K562 (cell line): ENCODE measurements at regions not wholly inside any gene's neighbourhood (a gene's known extent, or its start where the extent isn't known, plus 50 kb on each side); places are given as distances from the start of the nearest gene placed in this dataset.

Source experiments
- ATAC-seq: fragments of 200-7000 bp; cut with Tn5 transposase; 3 replicates; pipeline ENCODE4 v1.9.1; 2020; ENCODE audit warnings: moderate library complexity
- BruUV-seq: library from RNA; stranded (reverse); fragments of 400-500 nt; replicated peaks from 2 replicates; lab custom pipeline; 2021; lab: Mats Ljungman, UMichigan
- CTCF ChIA-PET: fragments of 300-600 bp; formaldehyde crosslinking; extraction: SDS; loops from one replicate; lab custom pipeline; 2021; ENCODE audit warnings: low intra/inter-chr PET ratio; lab: Yijun Ruan, JAX
- POLR2A ChIA-PET: fragments of 300-600, 350-650 bp; sonication (Branson Sonifier 250); formaldehyde crosslinking; extraction: SDS; loops from one replicate; lab custom pipeline; 2021; ENCODE audit warnings: antibody characterized with exemption, inconsistent platforms; lab: Yijun Ruan, JAX
- DNase-seq, 4 experiments: peaks; one replicate each; pipeline versions ENCODE4 v3.0.0 to v3.0.0-alpha.2; 2011 to 2018; ENCODE audit warnings: low spot score in 3 of 4, mixed read lengths in 3 of 4; ENCODE audit errors: extremely low read depth in 1 of 4
- FAIRE-seq: peaks from 2 replicates; lab custom pipeline; 2011; peaks lifted over from hg19 to GRCh38; lab: Jason Lieb, UNC
- H2AFZ ChIP-seq: 2 replicates; pipeline ENCODE4 v1.6.0; 2011; ENCODE audit warnings: low read depth, low read length, control low read depth, inconsistent platforms
- H3K27ac ChIP-seq: fragments of 200-600 bp; 3 replicates; pipeline ENCODE4 v1.8.0; 2011; ENCODE audit warnings: low read depth, mild to moderate bottlenecking, control low read depth, inconsistent platforms, low read length, moderate library complexity, mixed read lengths; ENCODE audit errors: extremely low read depth
- H3K27me3 ChIP-seq, 2 experiments: fragments of 300-600 bp in 1 of 2; 2 replicates in 1 of 2; 3 replicates in 1 of 2; pipeline versions ENCODE4 v1.6.0 to v1.8.0; 2011; ENCODE audit warnings: inconsistent platforms in 2 of 2, low read length in 2 of 2, mild to moderate bottlenecking in 1 of 2, mixed read lengths in 1 of 2, moderate library complexity in 1 of 2; ENCODE audit not compliant: control insufficient read depth in 2 of 2, insufficient read depth in 2 of 2
- H3K36me3 ChIP-seq: fragments of 300-600 bp; 3 replicates; pipeline ENCODE4 v1.8.0; 2011; ENCODE audit warnings: mild to moderate bottlenecking, low read length, inconsistent platforms; ENCODE audit not compliant: control insufficient read depth, insufficient read depth
- H3K4me1 ChIP-seq, 2 experiments: fragments of 200-600 bp in 1 of 2; replicated peaks in 1 of 2; 2 replicates in 1 of 2; 3 replicates in 1 of 2; pipeline versions ENCODE4 v1.5.1 to v1.8.0; 2011; ENCODE audit warnings: inconsistent platforms in 2 of 2, low read length in 2 of 2, mild to moderate bottlenecking in 1 of 2, mixed read lengths in 1 of 2, moderate library complexity in 1 of 2; ENCODE audit not compliant: control insufficient read depth in 2 of 2, insufficient read depth in 2 of 2
- H3K4me2 ChIP-seq: 2 replicates; pipeline ENCODE4 v1.6.1; 2011; ENCODE audit warnings: low read length, control low read depth, inconsistent platforms, mixed read lengths; ENCODE audit not compliant: insufficient read depth
- H3K4me3 ChIP-seq: fragments of 200-600 bp; sonication (generic), shearing (Covaris generic); 2 replicates; pipeline ENCODE4 v1.5.1; 2016; ENCODE audit warnings: control low read depth, inconsistent platforms
- H3K79me2 ChIP-seq: fragments of 200-600 bp; 3 replicates; pipeline ENCODE4 v1.8.0; 2011; ENCODE audit warnings: low read length, inconsistent platforms; ENCODE audit not compliant: control insufficient read depth, insufficient read depth
- H3K9ac ChIP-seq, 2 experiments: 2 replicates each; pipeline versions ENCODE4 v1.6.0 to v1.6.1; 2011; ENCODE audit warnings: low read depth in 2 of 2, low read length in 2 of 2, control low read depth in 1 of 2, inconsistent platforms in 1 of 2, mild to moderate bottlenecking in 1 of 2, mixed read lengths in 1 of 2; ENCODE audit not compliant: insufficient read depth in 1 of 2
- H3K9me1 ChIP-seq: one replicate; pipeline ENCODE4 v1.6.0; 2011; ENCODE audit warnings: inconsistent platforms, mild to moderate bottlenecking, low read length, moderate library complexity; ENCODE audit not compliant: control insufficient read depth, insufficient read depth
- H3K9me3 ChIP-seq: replicated peaks from 2 replicates; pipeline ENCODE4 v1.5.1; 2011; ENCODE audit warnings: low read depth, low read length, inconsistent platforms; ENCODE audit not compliant: control insufficient read depth, insufficient read depth
- H4K20me1 ChIP-seq: replicated peaks from 2 replicates; pipeline ENCODE4 v1.6.1; 2011; ENCODE audit warnings: low read length, inconsistent platforms, mixed read lengths; ENCODE audit not compliant: control insufficient read depth, insufficient read depth
- CHCHD3 ChIP-seq: fragments of 250-450 bp; sonication (Bioruptor Pico); IDR thresholded peaks from 2 replicates; pipeline ENCODE4 v2.1.2; 2022; ENCODE audit warnings: mild to moderate bottlenecking
- EHMT2 ChIP-seq: fragments of 450-650 bp; IDR thresholded peaks from 2 replicates; pipeline ENCODE4 v1.6.1; 2018; ENCODE audit warnings: antibody characterized with exemption
- ELK3 ChIP-seq: fragments of 450-650 bp; formaldehyde crosslinking; IDR thresholded peaks from 2 replicates; pipeline ENCODE4 v1.4.0; 2020; ENCODE audit warnings: mild to moderate bottlenecking
- GTF2E2 ChIP-seq: fragments of 200-800 bp; sonication (Bioruptor generic); IDR thresholded peaks from 2 replicates; pipeline ENCODE4 v1.6.1; 2016; ENCODE audit warnings: missing genetic modification characterization, missing compliant biosample characterization
- REST ChIP-seq, 2 experiments: fragments of 450-650 bp; formaldehyde crosslinking in 1 of 2; IDR thresholded peaks; 2 replicates each; pipeline versions ENCODE4 v1.4.0 to v1.6.1; 2014 to 2020; ENCODE audit warnings: mild to moderate bottlenecking in 2 of 2, borderline replicate concordance in 1 of 2, low read depth in 1 of 2
- USF1 ChIP-seq: sonication (generic); formaldehyde crosslinking; IDR thresholded peaks from 2 replicates; pipeline ENCODE4 v1.9.0; 2022; ENCODE audit warnings: mild to moderate bottlenecking, missing genetic modification reagents
- WGBS: fragments of 100-300 bp; shearing (Covaris generic); methylation state at CpG from one replicate; pipeline ENCODE4 v1.1.6; 2016; ENCODE audit warnings: low coverage, mixed read lengths; ENCODE audit not compliant: insufficient coverage; ENCODE audit errors: missing lambda C conversion rate; 5-methylcytosine and 5-hydroxymethylcytosine counted together
- in situ Hi-C: fragments of 300-500 bp; cut with MboI; formaldehyde crosslinking; loops from 4 replicates; pipeline ENCODE4 v1.15.0; 2018; ENCODE audit warnings: inconsistent platforms, mixed read lengths
- intact Hi-C: fragments of 100-400 bp; cut with micrococcal nuclease; formaldehyde crosslinking; loops from 2 replicates; pipeline ENCODE4 v1.14.2; 2022

DNA sequence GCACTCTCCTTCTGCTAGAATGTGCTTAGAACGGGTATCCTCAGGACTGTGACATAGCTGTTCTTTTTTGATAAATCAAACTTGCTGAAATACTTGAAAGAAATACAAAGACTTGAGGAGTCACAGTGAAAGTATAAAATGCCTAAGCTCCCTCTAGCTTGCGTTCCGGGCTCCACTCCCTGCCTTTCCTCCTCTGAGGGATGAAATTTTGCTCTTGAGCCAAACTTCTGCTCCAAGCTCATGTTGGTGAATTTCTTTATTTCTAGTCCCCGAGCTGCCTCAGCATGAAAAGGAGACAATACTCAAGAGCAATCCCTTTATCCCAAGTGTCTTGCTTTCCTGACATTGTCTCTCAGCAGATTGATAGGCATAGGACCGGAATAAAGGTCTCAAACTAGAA, 499.6 kb upstream of the ADARB2 start:
- WGBS = 2% methylated on average over 5 of the region's 5 CpGs
- H3K36me3 ChIP-seq = no peaks in the 10 kb centered on the region
- H3K4me2 ChIP-seq = no peak overlapping the region
- H3K9me3 ChIP-seq = no peaks in the 10 kb centered on the region
- no TSS peak for BruUV-seq
- no peak overlapping the region for H3K9ac ChIP-seq
- no peaks in the 10 kb centered on the region for H3K4me1 ChIP-seq
- ATAC-seq (no peak), FAIRE-seq (no peak), DNase-seq (no peak)
- no peaks in the 10 kb centered on the region for H4K20me1 ChIP-seq
- in situ Hi-C loops = no loop called here
- H3K9me1 ChIP-seq = no peaks in the 10 kb centered on the region
- H3K79me2 ChIP-seq = no peaks in the 10 kb centered on the region
- no peaks in the 10 kb centered on the region for H3K27me3 ChIP-seq
- H3K27ac ChIP-seq = no peak overlapping the region
- no peak overlapping the region for H3K4me3 ChIP-seq
- ChIA-PET CTCF (no interaction called here), POLR2A (interaction anchor here (0.7 kb wide), 1 partner anchor 60 kb away, joined by 3 read pairs; no protein-coding TSS in a partner anchor)
- H2AFZ ChIP-seq = no peak overlapping the region
- TF ChIP-seq CHCHD3 (CRISPR knock-in tag) = no peak
- no peak for TF ChIP-seq GTF2E2 (tag)
- intact Hi-C loops = no loop called here

- Histone ChIP-seq H4K20me1 (no peaks in the 10 kb centered on the region), H3K27me3 (no peaks in the 10 kb centered on the region), H3K4me3 (no peak overlapping the region), H3K9ac (no peak overlapping the region), H3K27ac (no peak overlapping the region), H3K9me3 (no peaks in the 10 kb centered on the region), H3K9me1 (no peaks in the 10 kb centered on the region), H3K4me1 (no peaks in the 10 kb centered on the region), H3K79me2 (no peaks in the 10 kb centered on the region), H3K36me3 (no peaks in the 10 kb centered on the region), H3K4me2 (no peak overlapping the region), H2AFZ (no peak overlapping the region)
- no peak for DNase-seq
- no peak for FAIRE-seq
- 1% methylated on average over 11 of the region's 11 CpGs for WGBS
- intact Hi-C loops = no loop called here
- CTCF ChIA-PET = no interaction called here
- POLR2A ChIA-PET = no interaction called here
- no peak for ATAC-seq
- in situ Hi-C loops = no loop called here
- no TSS peak for BruUV-seq
- peak; percentile 61; the same call in 1 of the 2 replicates for TF ChIP-seq EHMT2
- no peak for TF ChIP-seq USF1 (CRISPR knock-in tag)
- TF ChIP-seq ELK3 = no peak
- TF ChIP-seq REST (IDR thresholded peaks at IDR 0.05; ENCODE audit: borderline replicate concordance) = peak; percentile 72
- no peak for TF ChIP-seq REST (CRISPR knock-in tag; IDR thresholded peaks at IDR 0.05; ENCODE audit: low read depth)
Observed at GRCh38 chr10:2232479-2232878, 495.2 kb upstream of the ADARB2 start.
